ENCODE measurements at regions not wholly inside any gene's neighbourhood (a gene's known extent, or its start where the extent isn't known, plus 50 kb on each side); places are given as distances from the start of the nearest gene placed in this dataset.

- Histone ChIP-seq H3K36me3 (no peaks in the 10 kb centered on the region), H3K4me1 (no peaks in the 10 kb centered on the region), H3K27me3 (no peaks in the 10 kb centered on the region), H3K4me3 (no peak overlapping the region), H3K27ac (no peak overlapping the region), H3K9me3 (no peaks in the 10 kb centered on the region)
- TF ChIP-seq EP300 (IDR thresholded peaks at IDR 0.05; ENCODE audit: low read depth) (no peak), POLR2A (IDR thresholded peaks at IDR 0.05) (no peak), CTCF (IDR thresholded peaks at IDR 0.05) (no peak), POLR2AphosphoS5 (IDR thresholded peaks at IDR 0.05) (no peak)
- WGBS, 2 donors (ENCODE audit: low coverage in 1 of 2), result 80 to 90% methylated on average over 1 of the region's 1 CpG
- intact Hi-C loops (cut with DNase I; ENCODE audit: low total_unique reads), result no loop called here
- no peak for DNase-seq
- in situ Hi-C loops (cut with MboI; ENCODE audit: low pct_ligation_motif_present in 1 of 4, low pct_unique_long_range_greater_than_20kb in 1 of 4, low sequenced_read_pairs in 3 of 4), result no loop called here
These were observed 1186.1 kb downstream of the SLITRK5 start for GRCh38 chr13:88857256-88857655.

GRCh38 chr13:88862095-88862620, 1191.0 kb downstream of the SLITRK5 start:
- Histone ChIP-seq H3K4me3 (no peak overlapping the region), H3K4me1 (no peaks in the 10 kb centered on the region), H3K27me3 (no peaks in the 10 kb centered on the region), H3K36me3 (no peaks in the 10 kb centered on the region), H3K9me3 (no peaks in the 10 kb centered on the region), H3K27ac (no peak overlapping the region)
- in situ Hi-C loops (cut with MboI; ENCODE audit: low pct_ligation_motif_present in 1 of 4, low pct_unique_long_range_greater_than_20kb in 1 of 4, low sequenced_read_pairs in 3 of 4) (no loop called here), intact Hi-C loops (cut with DNase I; ENCODE audit: low total_unique reads) (no loop called here)
- WGBS, 2 donors (ENCODE audit: low coverage in 1 of 2), result 61 to 62% methylated on average over 2 of the region's 2 CpGs
- no peak for DNase-seq
- TF ChIP-seq EP300 (IDR thresholded peaks at IDR 0.05; ENCODE audit: low read depth) (no peak), POLR2AphosphoS5 (IDR thresholded peaks at IDR 0.05) (no peak), POLR2A (IDR thresholded peaks at IDR 0.05) (no peak), CTCF (IDR thresholded peaks at IDR 0.05) (no peak)

- intact Hi-C loops (cut with DNase I; ENCODE audit: low total_unique reads), result no loop called here
- 88 to 90% methylated on average over 4 of the region's 4 CpGs for WGBS, 2 donors (ENCODE audit: low coverage in 1 of 2)
These were observed 1191.9 kb downstream of the SLITRK5 start for GRCh38 chr13:88863116-88863515.

GRCh38 chr13:88866195-88866594, 1195.0 kb downstream of the SLITRK5 start:
- no peak for DNase-seq
- H3K36me3 ChIP-seq, result no peaks in the 10 kb centered on the region
- no peak for TF ChIP-seq CTCF (IDR thresholded peaks at IDR 0.05)
- TF ChIP-seq EP300 (IDR thresholded peaks at IDR 0.05; ENCODE audit: low read depth), result no peak
- no peak for TF ChIP-seq POLR2AphosphoS5 (IDR thresholded peaks at IDR 0.05)
- TF ChIP-seq POLR2A (IDR thresholded peaks at IDR 0.05), result no peak
- no peak overlapping the region for H3K27ac ChIP-seq
- in situ Hi-C loops (cut with MboI; ENCODE audit: low pct_ligation_motif_present in 1 of 4, low pct_unique_long_range_greater_than_20kb in 1 of 4, low sequenced_read_pairs in 3 of 4) (no loop called here), intact Hi-C loops (cut with DNase I; ENCODE audit: low total_unique reads) (no loop called here)
- no peaks in the 10 kb centered on the region for H3K9me3 ChIP-seq
- H3K27me3 ChIP-seq, result no peaks in the 10 kb centered on the region
- H3K4me3 ChIP-seq, result no peak overlapping the region
- no peaks in the 10 kb centered on the region for H3K4me1 ChIP-seq
- WGBS, 2 donors (ENCODE audit: low coverage in 1 of 2), result 90 to 91% methylated on average over 5 of the region's 5 CpGs

More at GRCh38 chr13:88863116-88863515, 1191.9 kb downstream of the SLITRK5 start:
- H3K4me1 ChIP-seq, result no peaks in the 10 kb centered on the region
- no peak overlapping the region for H3K4me3 ChIP-seq
- in situ Hi-C loops (cut with MboI; ENCODE audit: low pct_ligation_motif_present in 1 of 4, low pct_unique_long_range_greater_than_20kb in 1 of 4, low sequenced_read_pairs in 3 of 4), result no loop called here
- H3K36me3 ChIP-seq, result no peaks in the 10 kb centered on the region
- DNase-seq, result no peak
- no peaks in the 10 kb centered on the region for H3K9me3 ChIP-seq
- H3K27me3 ChIP-seq, result no peaks in the 10 kb centered on the region
- TF ChIP-seq POLR2A (IDR thresholded peaks at IDR 0.05) (no peak), POLR2AphosphoS5 (IDR thresholded peaks at IDR 0.05) (no peak), CTCF (IDR thresholded peaks at IDR 0.05) (no peak), EP300 (IDR thresholded peaks at IDR 0.05; ENCODE audit: low read depth) (no peak)
- no peak overlapping the region for H3K27ac ChIP-seq
